ENCODE measurements at regions not wholly inside any gene's neighbourhood (a gene's known extent, or its start where the extent isn't known, plus 50 kb on each side); places are given as distances from the start of the nearest gene placed in this dataset.

- Histone ChIP-seq H3K27ac (ENCODE audit: low read length) (no peak overlapping the region), H2AFZ (ENCODE audit: low read depth, low read length) (no peak overlapping the region), H3K27me3 (ENCODE audit: insufficient read depth, low read length, poor library complexity) (no peaks in the 10 kb centered on the region), H4K20me1 (ENCODE audit: insufficient read depth, low read length) (peaks cover 6% of the 10 kb centered on the region; the same call in 1 of the 2 replicates), H3K4me2 (ENCODE audit: insufficient read depth, low read length) (no peak overlapping the region), H3K9me3 (ENCODE audit: insufficient read depth, low read length, severe bottlenecking) (peaks cover 6% of the 10 kb centered on the region), H3K4me3 (ENCODE audit: low read depth in 1 of 2, low read length in 2 of 2) (no peak overlapping the region), H3K4me1 (ENCODE audit: insufficient read depth, low read length) (no peaks in the 10 kb centered on the region), H3K9ac (ENCODE audit: low read depth, low read length) (no peak overlapping the region), H3K36me3 (ENCODE audit: insufficient read depth, low read length) (no peaks in the 10 kb centered on the region), H3K79me2 (ENCODE audit: insufficient read depth, low read length) (no peaks in the 10 kb centered on the region)
- ATAC-seq (ENCODE audit: insufficient read depth, low read depth) (no peak), DNase-seq (no peak)
- TF ChIP-seq, protein P1, sequence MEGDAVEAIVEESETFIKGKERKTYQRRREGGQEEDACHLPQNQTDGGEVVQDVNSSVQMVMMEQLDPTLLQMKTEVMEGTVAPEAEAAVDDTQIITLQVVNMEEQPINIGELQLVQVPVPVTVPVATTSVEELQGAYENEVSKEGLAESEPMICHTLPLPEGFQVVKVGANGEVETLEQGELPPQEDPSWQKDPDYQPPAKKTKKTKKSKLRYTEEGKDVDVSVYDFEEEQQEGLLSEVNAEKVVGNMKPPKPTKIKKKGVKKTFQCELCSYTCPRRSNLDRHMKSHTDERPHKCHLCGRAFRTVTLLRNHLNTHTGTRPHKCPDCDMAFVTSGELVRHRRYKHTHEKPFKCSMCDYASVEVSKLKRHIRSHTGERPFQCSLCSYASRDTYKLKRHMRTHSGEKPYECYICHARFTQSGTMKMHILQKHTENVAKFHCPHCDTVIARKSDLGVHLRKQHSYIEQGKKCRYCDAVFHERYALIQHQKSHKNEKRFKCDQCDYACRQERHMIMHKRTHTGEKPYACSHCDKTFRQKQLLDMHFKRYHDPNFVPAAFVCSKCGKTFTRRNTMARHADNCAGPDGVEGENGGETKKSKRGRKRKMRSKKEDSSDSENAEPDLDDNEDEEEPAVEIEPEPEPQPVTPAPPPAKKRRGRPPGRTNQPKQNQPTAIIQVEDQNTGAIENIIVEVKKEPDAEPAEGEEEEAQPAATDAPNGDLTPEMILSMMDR (IDR thresholded peaks at IDR 0.05; ENCODE audit: borderline replicate concordance, extremely low read depth, low read length, poor library complexity, severe bottlenecking), result no peak
- no peak for TF ChIP-seq EZH2 (IDR thresholded peaks at IDR 0.05; ENCODE audit: borderline replicate concordance, low read depth, low read length, severe bottlenecking)
Measured at GRCh38 chr11:69425444-69425843, 56.0 kb upstream of the LINC01488 start.

DNA sequence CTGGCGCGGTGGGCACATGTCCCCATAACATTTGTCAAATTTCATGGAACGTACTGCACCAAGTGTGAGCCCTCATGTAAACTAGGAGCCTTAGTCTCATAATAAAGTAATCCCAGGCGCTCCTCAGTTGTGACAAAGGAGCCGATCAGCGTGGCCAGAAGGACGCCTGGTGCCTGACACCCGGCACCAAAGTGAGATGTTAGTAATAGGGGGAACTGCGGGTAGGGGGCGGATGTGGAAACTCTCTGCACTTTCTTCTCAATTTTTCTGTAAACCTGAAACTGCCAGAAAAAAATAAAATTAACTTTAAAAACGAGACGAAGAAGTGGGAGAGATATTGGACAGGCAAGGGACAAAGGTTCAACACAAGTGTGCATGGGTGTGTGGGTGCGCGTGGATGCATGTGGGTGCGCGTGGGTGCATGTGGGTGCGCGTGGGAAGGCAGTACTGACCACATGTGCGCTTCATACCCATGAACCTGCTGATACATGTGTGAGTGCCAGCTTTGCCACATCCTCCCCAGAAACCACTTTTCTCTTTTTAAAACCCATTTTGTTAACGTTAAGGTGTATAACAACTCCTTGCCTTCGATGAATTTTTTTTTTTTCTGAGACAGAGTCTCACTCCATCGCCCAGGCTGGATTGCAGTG is 55.4 kb upstream of the LINC01488 start:
- Histone ChIP-seq H3K4me2 (ENCODE audit: insufficient read depth, low read length) (no peak overlapping the region), H2AFZ (ENCODE audit: low read depth, low read length) (no peak overlapping the region), H3K9me3 (ENCODE audit: insufficient read depth, low read length, severe bottlenecking) (peaks cover 6% of the 10 kb centered on the region), H3K27ac (ENCODE audit: low read length) (no peak overlapping the region), H3K4me3 (ENCODE audit: low read depth in 1 of 2, low read length in 2 of 2) (no peak overlapping the region), H3K36me3 (ENCODE audit: insufficient read depth, low read length) (no peaks in the 10 kb centered on the region), H3K27me3 (ENCODE audit: insufficient read depth, low read length, poor library complexity) (no peaks in the 10 kb centered on the region), H3K4me1 (ENCODE audit: insufficient read depth, low read length) (no peaks in the 10 kb centered on the region), H4K20me1 (ENCODE audit: insufficient read depth, low read length) (peaks cover 6% of the 10 kb centered on the region; the same call in 1 of the 2 replicates), H3K79me2 (ENCODE audit: insufficient read depth, low read length) (no peaks in the 10 kb centered on the region), H3K9ac (ENCODE audit: low read depth, low read length) (no peak overlapping the region)
- TF ChIP-seq EZH2 (IDR thresholded peaks at IDR 0.05; ENCODE audit: borderline replicate concordance, low read depth, low read length, severe bottlenecking), result no peak
- TF ChIP-seq, protein P1 (IDR thresholded peaks at IDR 0.05; ENCODE audit: borderline replicate concordance, extremely low read depth, low read length, poor library complexity, severe bottlenecking), result no peak
- DNase-seq, result no peak
- ATAC-seq (ENCODE audit: insufficient read depth, low read depth), result no peak

DNA sequence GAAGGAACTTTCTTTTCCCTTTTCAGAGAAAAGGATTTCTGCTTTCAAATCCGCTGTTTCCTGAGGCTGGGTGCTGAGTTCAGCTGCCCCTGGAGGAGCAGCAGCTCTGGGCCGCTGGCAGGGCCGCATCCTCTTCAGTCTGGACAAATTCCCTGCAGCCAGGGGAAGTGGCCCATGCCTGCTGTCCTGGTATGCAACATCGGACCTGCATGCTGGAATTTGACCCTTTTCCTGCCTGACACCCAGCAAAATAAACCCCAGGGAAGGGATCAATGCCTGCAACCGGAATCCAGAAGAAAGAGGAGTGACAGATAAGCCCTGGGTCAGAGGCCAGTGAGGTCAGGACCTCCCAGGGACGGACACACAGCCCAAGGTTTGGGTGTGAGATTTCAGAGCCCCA is 54.1 kb upstream of the LINC01488 start:
- no peak overlapping the region for H3K4me3 ChIP-seq (ENCODE audit: low read depth in 1 of 2, low read length in 2 of 2)
- H3K36me3 ChIP-seq (ENCODE audit: insufficient read depth, low read length), result no peaks in the 10 kb centered on the region
- H2AFZ ChIP-seq (ENCODE audit: low read depth, low read length), result no peak overlapping the region
- H3K9ac ChIP-seq (ENCODE audit: low read depth, low read length), result no peak overlapping the region
- H3K4me1 ChIP-seq (ENCODE audit: insufficient read depth, low read length), result no peaks in the 10 kb centered on the region
- no peak for TF ChIP-seq EZH2 (IDR thresholded peaks at IDR 0.05; ENCODE audit: borderline replicate concordance, low read depth, low read length, severe bottlenecking)
- TF ChIP-seq, protein P1 (IDR thresholded peaks at IDR 0.05; ENCODE audit: borderline replicate concordance, extremely low read depth, low read length, poor library complexity, severe bottlenecking), result no peak
- H3K79me2 ChIP-seq (ENCODE audit: insufficient read depth, low read length), result no peaks in the 10 kb centered on the region
- H3K27ac ChIP-seq (ENCODE audit: low read length), result no peak overlapping the region
- no peaks in the 10 kb centered on the region for H3K27me3 ChIP-seq (ENCODE audit: insufficient read depth, low read length, poor library complexity)
- no peak overlapping the region for H3K4me2 ChIP-seq (ENCODE audit: insufficient read depth, low read length)
- no peak for ATAC-seq (ENCODE audit: insufficient read depth, low read depth)
- H4K20me1 ChIP-seq (ENCODE audit: insufficient read depth, low read length), result peaks cover 6% of the 10 kb centered on the region; the same call in 1 of the 2 replicates
- H3K9me3 ChIP-seq (ENCODE audit: insufficient read depth, low read length, severe bottlenecking), result peaks cover 6% of the 10 kb centered on the region
- DNase-seq, result no peak
